ENCODE measurements at regions not wholly inside any gene's neighbourhood (a gene's known extent, or its start where the extent isn't known, plus 50 kb on each side); places are given as distances from the start of the nearest gene placed in this dataset.

GRCh38 chr3:159887911-159888310 lies 100.7 kb upstream of the IL12A start:
- DNase-seq = no peak

DNA sequence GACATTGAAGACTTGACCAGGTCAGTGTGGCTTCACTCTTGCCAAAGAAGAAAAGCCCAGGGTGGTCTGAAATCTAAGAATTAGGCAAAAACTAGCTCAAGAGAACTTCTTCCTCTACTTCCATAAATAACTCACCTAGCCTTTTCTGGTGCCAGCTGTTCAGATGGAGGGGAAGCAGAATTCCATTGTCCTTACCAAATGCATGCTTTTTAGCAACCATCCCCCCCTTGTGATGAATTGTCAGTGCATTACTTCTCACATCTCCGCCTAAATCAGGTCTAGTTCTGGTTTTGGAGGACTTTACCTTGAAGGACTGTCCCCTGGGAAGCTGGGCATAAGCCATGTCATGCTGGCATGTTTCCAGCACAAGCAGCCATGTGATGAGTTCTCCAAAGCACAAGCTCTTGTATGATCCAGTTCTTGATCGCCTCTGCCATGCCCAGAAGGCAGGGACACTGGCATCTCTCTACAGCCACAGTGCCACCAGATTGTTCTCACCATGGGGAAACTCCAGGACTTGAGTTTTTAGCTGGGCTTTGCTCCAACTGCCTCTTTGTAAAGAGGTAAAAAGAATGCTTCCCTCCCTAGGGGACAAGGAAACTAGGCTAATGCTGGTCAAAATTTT lies 96.4 kb upstream of the IL12A start:
- no peak for DNase-seq

GRCh38 chr3:159892801-159893200 lies 95.8 kb upstream of the IL12A start:
- no peak for DNase-seq

DNA sequence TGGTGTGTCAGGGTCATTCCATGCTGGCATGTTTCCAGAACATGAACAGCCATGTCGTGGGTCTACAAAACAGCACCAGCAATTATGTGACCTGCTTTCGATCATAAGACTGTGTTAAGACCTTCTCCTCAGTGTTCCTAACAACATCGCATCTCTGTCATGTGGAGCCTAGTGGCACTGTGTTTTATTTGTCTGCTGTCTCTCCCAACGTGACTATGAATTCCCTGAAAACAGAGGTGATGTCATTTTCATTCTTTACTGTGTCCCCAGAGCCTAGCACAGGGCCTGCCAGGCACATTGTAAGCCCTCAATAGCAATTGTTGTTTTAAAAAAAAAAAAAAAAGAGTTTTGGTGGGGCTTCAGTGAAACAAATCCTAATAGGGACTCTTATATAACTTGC lies 94.2 kb upstream of the IL12A start:
- DNase-seq = no peak

DNA sequence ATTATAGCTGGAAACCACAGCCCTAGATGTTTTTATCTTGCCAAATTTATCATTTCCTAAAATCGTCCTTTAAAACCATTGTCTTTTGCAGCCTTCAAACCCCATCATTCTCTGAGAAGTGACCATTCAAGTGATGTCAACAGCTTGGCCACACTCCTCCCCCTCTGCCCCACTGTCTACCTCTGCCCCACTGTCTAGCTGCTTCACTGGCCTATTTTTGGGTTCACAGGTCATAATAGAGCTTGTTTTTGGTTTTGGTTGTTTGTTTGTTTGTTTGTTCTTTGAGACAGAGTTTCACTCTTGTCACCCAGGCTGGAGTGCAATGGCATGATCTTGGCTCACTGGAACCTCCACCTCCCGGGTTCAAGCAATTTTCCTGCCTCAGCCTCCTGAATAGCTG lies 93.2 kb upstream of the IL12A start:
- DNase-seq = no peak

- no peak for DNase-seq
Measured at GRCh38 chr3:159896543-159896942, 92.1 kb upstream of the IL12A start.

DNA sequence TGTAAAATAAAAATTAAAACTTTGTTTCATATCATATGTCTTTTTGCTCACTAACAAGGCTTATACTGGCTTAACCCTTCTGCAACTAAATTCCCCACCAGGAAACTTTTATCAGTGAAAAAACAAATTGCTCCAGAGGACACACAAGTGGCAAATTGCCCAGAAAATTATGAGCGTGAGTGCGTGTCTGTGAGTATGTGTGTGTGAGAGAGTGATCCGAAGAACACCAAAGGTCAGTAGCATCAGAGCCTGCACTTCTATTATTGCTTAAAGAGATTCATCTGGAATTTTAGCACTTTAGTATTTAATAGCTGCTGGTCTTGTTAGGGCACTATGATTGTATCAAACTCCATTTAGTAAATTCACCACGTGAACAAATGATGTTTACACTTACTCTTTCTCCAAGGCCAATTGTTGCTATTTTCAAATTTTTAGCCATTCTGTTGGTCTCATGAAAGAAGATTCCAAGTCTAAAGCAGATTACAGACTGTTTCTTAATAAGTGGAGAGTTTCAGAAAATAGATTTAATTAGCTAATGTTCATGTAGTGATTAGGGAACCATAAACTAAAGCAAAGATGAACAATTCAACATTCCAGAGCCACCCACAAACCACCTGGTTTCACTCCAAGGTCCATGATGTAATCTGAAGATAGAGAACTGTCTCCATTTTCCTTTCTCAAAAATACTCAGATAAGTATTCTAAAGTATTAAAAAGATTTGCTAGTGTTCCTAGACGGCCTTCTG lies 91.1 kb upstream of the IL12A start:
- DNase-seq = no peak

- no peak for DNase-seq
Measured at GRCh38 chr3:159898147-159898546, 90.5 kb upstream of the IL12A start.

DNA sequence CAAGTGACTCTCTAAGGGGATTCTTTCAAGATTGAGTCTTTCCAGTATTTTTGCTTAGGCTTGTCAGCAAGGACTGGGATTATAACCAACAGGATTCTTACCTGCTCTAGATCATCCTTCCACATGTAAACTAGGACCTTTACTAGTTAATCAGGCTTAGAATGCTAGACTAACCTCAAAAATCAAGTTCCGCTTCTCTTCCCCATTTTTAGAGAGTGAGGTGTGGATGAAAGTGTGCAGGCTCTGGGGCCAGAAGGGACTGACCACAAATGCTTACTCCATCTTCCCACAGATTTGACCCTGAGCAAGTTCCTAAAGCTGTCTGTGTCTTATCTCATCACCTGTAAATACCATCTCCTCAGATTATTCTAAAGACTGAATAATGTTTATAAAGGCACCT lies 89.5 kb upstream of the IL12A start:
- DNase-seq = no peak

DNA sequence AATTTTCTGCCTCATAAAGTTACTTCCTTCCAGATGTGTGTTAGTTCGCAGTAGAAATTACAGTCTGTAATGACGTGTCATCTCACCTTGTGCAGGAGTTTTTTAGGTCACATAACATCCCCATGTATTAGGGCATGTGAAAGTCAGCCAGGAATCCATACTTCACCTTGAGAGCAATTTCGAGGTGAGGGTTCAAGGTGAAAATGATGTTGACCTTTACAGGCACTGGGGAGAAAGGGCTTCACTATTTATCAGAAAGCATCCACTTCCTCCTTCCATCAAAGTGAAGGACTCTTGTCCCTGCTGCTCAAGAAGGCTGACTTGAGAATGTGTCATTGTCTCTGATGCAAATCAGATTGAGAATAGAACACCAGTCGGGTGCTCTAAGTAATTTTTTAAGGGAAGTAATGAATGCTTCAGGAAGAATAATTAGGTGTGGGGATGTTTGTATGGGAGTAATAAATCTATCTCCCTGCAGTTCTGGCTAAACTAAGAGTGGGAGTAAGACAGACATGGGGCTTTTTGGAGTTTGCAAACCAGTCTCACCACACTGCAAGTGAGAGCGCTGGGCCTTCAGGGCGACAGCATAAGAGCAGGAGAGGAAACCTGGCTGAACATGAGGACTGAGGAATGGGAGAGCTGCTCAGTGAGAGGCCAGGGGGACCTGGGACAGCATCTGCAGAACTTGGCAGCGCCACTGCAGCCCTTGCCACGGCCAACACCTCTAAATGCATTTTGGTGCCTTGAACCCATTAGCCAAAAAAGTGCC lies 85.9 kb upstream of the IL12A start:
- no peak for DNase-seq

- DNase-seq = no peak
Measured at GRCh38 chr3:159904455-159904854, 84.2 kb upstream of the IL12A start.

DNA sequence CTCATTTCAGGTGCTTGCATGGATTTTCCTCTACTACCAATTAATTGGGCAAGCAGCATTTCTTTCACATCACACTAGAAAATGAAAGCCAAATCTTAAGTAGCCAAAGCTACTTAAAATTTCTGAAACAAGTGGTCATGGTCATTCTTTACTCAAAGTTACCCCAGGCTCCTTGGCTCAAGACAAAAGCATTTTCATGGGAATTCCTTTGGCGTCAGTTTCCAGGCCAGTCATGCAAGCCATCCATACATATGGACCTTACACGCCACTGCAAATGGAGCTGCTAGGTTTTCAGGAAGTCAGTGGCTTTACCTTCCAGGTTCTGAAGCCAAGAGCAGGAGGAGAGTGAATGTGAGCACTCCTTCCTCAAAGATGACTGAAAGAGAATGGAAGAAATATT lies 83.7 kb upstream of the IL12A start:
- DNase-seq = no peak

GRCh38 chr3:159907828-159908227 lies 80.8 kb upstream of the IL12A start:
- DNase-seq = no peak

DNA sequence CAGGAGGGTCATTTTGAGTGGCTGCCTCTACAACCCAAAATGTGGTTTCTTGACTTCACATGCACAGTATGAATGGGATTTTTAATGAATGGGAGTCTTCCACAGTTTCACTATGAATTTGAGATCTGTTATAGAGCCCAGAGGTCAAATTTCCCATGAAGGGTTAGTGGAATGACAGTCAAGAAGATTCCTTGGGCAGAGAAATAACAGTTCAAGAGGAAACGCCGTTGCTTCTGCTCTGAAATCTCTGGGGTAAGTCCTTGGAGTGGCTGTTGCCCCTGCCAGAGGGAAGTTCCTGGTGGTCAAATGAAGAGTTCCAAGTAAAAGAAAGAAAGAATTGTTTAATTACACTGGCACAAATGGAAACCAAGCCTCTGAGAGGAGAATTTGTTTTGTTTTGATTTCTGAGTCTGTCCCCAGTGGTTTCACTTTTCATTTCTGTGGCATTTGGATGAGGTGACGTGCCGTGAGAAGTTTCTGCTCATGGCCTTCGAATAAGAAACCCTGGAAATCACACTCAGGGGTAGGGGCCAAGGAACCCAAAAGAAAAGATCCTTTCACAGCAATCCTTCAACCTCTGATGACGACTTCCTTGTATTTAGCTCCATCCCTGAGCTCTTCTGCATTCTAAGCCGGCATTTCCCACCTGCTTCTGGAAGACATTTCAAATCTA lies 77.5 kb upstream of the IL12A start:
- no peak for DNase-seq

DNA sequence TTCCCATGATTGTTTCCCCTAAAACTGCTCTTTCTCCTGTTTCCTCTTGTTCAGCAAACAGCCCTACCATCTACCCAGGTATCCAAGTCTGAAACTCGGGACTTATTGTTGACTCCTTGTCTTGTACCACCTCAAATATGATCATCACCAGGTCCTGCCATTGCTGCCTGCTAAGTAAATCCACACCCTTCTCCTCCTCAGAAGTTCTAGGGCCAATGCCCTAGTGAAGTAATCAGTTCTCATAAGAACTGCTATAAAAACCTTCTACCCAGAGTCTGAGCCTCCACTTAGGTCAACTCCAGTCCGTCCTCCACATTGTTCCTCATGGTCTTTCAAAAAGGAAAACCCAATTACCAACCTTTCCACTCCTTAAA lies 77.0 kb upstream of the IL12A start:
- DNase-seq = no peak

DNA sequence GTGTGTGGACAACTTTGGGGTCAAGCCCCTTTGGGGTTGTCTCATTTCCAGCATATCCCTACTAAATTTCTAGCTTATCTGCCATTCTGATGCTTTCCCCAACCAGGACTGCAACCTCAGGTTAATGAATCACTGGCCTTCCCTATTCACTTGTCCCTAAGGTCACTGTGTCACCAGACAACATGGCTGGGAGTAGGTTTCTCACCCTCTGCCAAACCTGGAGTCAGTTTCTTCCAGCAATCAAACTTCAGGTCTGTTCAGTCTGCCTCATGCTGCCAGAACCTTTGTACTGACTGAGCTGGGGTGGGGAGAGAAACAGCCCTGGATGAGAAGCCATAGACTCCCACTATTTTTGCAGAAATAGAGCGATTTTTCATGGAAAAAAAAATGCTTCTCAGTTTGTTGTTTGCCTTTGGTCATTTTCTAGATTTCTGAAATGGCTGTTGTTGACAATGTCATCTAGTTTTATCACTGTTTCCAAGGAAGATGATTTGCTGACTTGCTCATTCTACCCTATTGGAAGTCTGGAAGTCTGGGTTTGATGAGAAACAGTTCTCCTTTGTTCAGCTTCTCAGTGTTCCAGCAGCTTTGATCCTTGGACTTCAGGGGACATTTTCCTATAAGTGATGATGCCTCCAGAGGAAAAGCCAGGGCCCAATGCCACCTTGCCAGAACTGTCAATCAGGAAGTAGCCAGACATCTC lies 74.8 kb upstream of the IL12A start:
- no peak for DNase-seq

- DNase-seq = no peak
Measured at GRCh38 chr3:159914426-159914825, 74.2 kb upstream of the IL12A start.

DNA sequence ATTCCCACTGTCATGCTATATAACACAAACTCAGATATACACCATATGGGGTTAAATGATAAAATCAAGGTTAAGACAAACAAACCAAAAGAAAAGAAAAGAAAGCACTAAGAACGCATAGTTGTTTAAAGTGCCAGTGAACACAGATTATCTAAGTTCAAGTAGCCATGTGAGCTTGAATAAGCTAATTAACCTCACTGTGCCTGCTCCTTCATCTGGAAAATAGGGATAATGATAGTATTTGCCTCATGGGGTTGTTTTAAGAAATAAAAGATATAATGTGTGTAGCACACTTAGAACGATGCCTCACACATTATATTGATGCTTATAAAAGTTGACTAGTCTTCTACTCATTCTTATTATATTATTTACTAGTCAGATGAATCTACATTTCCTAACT lies 72.6 kb upstream of the IL12A start:
- DNase-seq = no peak

GRCh38 chr3:159917141-159917540 lies 71.5 kb upstream of the IL12A start:
- no peak for DNase-seq

DNA sequence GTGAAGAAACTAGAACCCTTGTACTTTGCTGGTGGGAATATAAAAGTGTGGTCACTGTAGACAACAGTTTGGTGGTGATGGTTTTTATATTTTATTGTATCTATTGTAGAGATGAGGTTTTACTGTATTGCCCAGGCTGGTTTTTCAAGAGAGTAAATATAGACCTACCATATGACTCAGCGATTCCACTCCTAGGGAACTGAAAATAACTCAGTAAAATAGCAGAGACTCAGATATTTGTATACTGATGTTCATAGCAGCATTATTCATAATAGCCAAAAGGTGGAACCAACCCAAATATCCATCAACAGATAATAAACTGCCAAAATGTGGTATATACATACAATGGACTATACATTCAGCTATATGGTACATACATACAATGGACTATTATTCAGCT lies 68.8 kb upstream of the IL12A start:
- no peak for DNase-seq

DNA sequence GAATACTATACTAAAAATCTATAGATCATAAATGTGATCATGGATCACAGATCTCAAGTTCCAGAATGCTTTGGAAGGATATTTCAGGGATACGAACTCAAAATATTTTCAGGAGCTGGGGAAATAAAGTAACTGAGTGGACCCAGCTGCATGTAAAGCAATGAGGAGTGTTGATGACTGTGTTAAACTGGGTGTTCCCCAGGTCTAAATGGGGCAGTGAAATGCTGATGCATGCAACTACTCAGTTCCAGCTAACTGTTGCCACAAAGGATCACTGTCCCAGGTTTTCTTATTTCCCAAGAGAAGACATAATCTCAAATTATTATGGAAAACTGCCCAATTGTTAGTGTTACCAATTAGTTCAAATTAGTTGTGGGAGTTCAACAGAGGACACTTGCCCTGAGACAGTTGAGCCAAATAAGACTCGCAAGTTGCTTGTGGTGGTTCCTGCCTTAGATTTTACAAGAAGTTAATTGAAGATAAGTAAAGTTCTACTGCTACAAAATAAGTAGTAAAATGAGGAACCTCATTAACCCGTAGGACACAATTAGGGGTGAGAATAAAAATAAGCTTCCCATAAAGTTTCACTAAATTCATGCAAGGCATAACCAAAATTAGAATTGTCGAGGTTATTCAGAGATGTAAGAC lies 66.3 kb upstream of the IL12A start:
- DNase-seq = no peak

- DNase-seq = no peak
Measured at GRCh38 chr3:159922861-159923312, 65.7 kb upstream of the IL12A start.

Data from NCI-H1436 (cell line).